Activated CD8-positive, alpha-beta memory T cell treated with anti-CD3 and anti-CD28 coated beads, Interleukin-2, amount 50 U/mL, for 1 hour (primary cell): ENCODE measurements at regions not wholly inside any gene's neighbourhood (a gene's known extent, or its start where the extent isn't known, plus 50 kb on each side); places are given as distances from the start of the nearest gene placed in this dataset.

Experiments
- DNase-seq: peaks from one replicate; pipeline ENCODE4 v3.0.0-alpha.2; 2020; ENCODE audit errors: extremely low read depth

- no peak for DNase-seq
These were observed 53.4 kb upstream of the PRKACB start for GRCh38 chr1:84090447-84091245.

DNA sequence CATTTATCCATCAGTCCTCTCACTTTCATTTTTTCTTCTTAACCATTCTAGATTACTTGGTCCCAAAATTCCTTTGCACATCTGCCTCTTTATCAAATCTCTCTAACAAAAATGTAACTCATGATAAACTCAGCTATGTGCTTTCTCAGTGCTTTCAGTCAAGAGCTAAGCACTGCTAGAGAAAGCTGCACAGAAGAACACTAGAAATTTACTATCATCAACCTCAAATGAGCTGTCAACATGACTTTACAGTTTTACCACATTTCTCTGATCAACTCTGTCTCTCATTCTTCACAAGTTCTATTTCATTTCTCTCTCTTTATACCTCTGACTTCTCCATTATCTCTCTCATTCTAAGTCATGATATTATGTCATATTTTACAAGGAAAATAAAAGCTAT, 54.2 kb upstream of the PRKACB start:
- DNase-seq = no peak

DNA sequence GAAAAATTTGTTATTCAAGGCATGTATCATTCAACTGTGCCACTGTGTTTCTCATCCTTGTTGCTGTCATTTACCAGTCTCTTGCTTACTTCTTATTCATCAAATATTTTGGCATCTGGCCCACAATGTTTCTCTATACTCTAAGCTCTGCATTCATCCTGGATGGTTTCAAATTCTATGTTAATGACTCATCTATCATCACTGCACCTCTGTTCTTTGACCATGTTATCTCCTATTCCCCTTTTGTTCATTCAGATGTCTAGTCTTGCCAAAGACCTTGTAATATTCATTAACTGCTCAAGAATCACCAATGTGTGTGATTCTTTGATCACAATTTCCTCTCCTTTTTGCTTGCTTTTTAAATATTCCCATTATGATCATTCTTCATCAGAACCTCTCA, 54.6 kb upstream of the PRKACB start:
- no peak for DNase-seq

DNA sequence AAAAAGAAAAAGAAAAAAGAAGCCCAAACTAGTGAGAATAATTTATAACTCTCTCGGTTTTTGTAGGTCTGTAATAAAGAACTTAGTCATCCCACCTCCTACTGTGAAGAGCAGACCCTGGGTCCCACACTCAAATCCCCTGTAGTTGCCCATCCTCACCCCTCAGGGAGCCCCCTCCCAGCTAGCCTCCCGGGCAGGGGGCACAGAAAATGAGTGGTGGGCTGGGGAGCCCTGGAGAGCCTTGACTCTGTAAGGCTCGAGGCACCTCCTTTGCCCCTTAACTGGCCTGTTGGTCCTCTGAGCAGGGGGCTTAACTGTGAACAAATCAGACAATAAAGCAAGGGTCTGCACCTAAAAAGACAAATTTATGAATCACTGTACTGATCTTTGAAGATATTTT, 57.5 kb upstream of the PRKACB start:
- DNase-seq = no peak

DNA sequence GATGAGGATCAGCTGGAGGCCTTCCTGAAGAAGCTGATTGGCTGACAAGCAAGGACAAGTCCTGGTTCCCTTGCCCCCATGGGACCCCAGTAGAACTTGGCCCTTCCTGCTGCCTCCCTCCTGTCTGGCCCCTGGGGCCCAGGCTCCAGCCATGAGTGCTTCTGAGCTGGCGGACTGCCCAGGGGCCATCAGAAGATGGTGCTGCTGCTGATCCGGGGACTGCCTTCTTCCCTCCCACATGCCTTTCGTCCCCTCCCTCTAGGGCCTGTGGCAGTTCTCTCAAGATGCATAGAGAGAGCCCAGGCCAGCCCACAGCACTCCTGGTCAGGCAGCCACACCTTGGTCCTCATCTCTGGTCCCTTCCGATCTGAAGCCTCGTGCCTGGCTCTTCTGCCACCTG, 57.9 kb upstream of the PRKACB start:
- DNase-seq = no peak

GRCh38 chr1:84083307-84083706, 60.8 kb upstream of the PRKACB start:
- DNase-seq = no peak

- no peak for DNase-seq
These were observed 65.2 kb upstream of the PRKACB start for GRCh38 chr1:84078842-84079202.

- no peak for DNase-seq
These were observed 65.8 kb upstream of the PRKACB start for GRCh38 chr1:84078108-84078841.

DNA sequence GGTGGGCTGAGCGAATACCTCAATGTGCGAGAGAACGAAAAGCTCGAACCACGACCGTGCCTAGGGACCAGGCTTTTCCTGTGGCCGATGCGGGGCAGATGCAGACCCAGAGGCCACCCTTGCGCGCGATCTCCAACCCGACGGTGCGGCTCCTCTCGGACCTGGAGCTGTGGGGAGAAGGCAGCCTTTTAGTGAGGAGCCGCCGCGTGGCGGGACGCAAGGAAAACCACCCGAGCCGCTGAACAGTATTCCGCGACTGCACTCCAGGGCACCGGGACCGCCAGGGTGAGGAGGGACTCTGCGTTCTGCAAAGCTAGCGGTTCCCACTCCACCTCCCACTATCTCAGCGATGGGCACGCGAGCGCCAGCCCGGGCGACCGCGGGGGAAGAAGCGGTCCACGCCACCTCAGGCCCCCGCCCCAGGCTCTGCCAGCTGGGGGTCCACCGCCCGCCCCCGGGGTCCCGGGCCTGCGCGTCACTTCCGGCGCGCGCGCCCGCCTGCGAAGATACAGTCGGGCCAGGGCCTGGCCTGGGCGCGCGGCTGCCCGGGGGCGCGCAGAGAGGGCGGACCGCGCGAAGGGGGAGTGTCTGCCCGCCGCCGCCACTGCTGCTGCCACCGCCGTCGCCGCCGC, 66.5 kb upstream of the PRKACB start:
- peak; percentile 14 for DNase-seq

GRCh38 chr1:84073266-84073665, 70.8 kb upstream of the PRKACB start:
- no peak for DNase-seq

GRCh38 chr1:84069236-84069845, 70.4 kb upstream of the TTLL7 start:
- no peak for DNase-seq

DNA sequence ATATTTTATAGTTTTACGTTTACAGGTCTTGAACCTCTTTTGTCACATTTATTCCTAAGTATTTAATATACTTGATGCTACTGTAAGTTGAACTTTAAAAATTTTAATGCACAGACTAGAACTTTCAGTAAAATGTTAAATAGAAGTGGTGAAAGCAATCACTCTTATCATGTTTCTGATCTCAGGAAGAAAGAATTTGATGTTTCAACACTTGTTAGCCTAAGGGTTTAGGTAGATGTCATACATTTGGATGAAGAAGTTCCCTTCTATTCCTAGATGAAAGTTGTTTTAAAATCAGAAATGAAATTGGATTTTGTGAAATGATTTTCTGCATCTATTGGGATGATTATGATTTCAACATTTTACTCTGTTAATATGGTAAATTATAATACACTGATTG, 63.6 kb upstream of the TTLL7 start:
- no peak for DNase-seq

DNA sequence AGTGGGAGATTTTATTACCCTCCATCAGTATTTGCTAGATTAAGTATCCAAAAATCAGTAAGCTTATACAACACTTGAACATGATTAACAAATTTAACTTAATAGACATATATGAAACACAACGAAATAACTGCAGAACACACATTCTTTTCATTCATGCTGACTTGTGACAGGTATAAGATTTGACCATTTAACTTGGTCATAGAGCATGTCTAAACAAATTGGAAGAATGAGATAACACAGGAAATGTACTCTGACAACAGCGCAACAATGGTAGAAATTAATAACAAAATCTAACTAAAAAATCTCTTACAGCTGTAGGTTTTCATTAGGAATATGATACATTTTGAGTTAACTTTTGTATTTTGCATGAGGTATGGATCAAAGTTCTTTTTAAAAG, 62.4 kb upstream of the TTLL7 start:
- no peak for DNase-seq

DNA sequence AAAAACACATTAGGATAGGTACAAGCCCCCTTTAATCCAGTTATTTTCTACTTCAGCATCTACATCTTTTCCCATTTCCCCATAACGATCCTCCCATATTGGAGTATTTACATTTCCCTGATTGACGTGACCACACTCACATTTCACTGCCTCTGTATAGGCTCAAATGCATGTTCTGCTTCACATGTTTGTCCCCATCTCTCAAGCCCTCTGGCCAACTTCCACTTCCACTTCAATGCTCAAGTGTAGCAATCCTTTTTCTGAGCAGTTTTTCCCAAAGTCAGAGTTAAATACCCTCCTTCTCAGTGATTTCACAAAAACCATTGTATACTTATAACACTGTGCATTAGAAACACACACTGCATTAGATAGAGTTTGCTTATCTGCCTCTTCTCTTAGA, 61.8 kb upstream of the TTLL7 start:
- DNase-seq = no peak

GRCh38 chr1:84048820-84049219, 49.9 kb upstream of the TTLL7 start:
- DNase-seq = no peak
